IMR-90 (cell line): ENCODE measurements at regions not wholly inside any gene's neighbourhood (a gene's known extent, or its start where the extent isn't known, plus 50 kb on each side); places are given as distances from the start of the nearest gene placed in this dataset.
"Not testable (repeated sequence)": the region's sequence is repeated elsewhere in the genome, so short reads cannot be mapped to it uniquely, and the experiment has no call there.

ENCODE experiments used
- ATAC-seq: fragments of 200-7000 bp; cut with Tn5 transposase; 2 replicates; pipeline ENCODE4 v1.9.1; 2020; ENCODE audit warnings: low read depth, mild to moderate bottlenecking, moderate library complexity
- BruUV-seq: library from RNA; stranded (reverse); fragments of 400-500 nt; replicated peaks from 2 replicates; lab custom pipeline; 2021; lab: Mats Ljungman, UMichigan
- CTCF ChIA-PET: fragments of 300-600 bp; formaldehyde crosslinking; extraction: SDS; loops from one replicate; lab custom pipeline; 2021; ENCODE audit warnings: antibody characterized with exemption; lab: Yijun Ruan, JAX
- POLR2A ChIA-PET: fragments of 300-600 bp; sonication (Branson Sonifier 250); formaldehyde crosslinking; loops from one replicate; lab custom pipeline; 2022; ENCODE audit warnings: antibody characterized with exemption; ENCODE audit not compliant: unreplicated experiment; lab: Charles Lee
- DNase-seq: peaks from one replicate; pipeline ENCODE4 v3.0.0; 2013
- H2AFZ ChIP-seq: replicated peaks from 2 replicates; pipeline ENCODE3; 2013; ENCODE audit warnings: low read length, mild to moderate bottlenecking; ENCODE audit not compliant: poor library complexity
- H2AK5ac ChIP-seq: 2 replicates; pipeline ENCODE4 v1.6.1; 2013; ENCODE audit warnings: low read depth, low read length, inconsistent platforms
- H2AK9ac ChIP-seq: replicated peaks from 2 replicates; pipeline ENCODE3; 2013; ENCODE audit warnings: mild to moderate bottlenecking, low read depth, low read length, moderate library complexity; ENCODE audit not compliant: poor library complexity
- H2BK120ac ChIP-seq: 2 replicates; pipeline ENCODE4 v1.6.1; 2013; ENCODE audit warnings: low read depth, low read length, inconsistent platforms
- H2BK15ac ChIP-seq: 3 replicates; pipeline ENCODE4 v1.6.1; 2013; ENCODE audit warnings: low read depth, low read length, inconsistent platforms
- H2BK20ac ChIP-seq: 2 replicates; pipeline ENCODE4 v1.6.1; 2013; ENCODE audit warnings: low read depth, mild to moderate bottlenecking, inconsistent platforms, low read length, moderate library complexity
- H2BK5ac ChIP-seq: 2 replicates; pipeline ENCODE4 v1.6.1; 2013; ENCODE audit warnings: mild to moderate bottlenecking, low read depth, low read length, inconsistent platforms; ENCODE audit not compliant: poor library complexity, severe bottlenecking
- H3K14ac ChIP-seq: replicated peaks from 2 replicates; pipeline ENCODE4 v1.6.1; 2013; ENCODE audit warnings: low read depth, low read length, inconsistent platforms
- H3K18ac ChIP-seq: 2 replicates; pipeline ENCODE4 v1.6.1; 2013; ENCODE audit warnings: low read depth, low read length, control low read depth
- H3K23ac ChIP-seq: 2 replicates; pipeline ENCODE4 v1.6.1; 2013; ENCODE audit warnings: low read depth, low read length, inconsistent platforms
- H3K27ac ChIP-seq: 2 replicates; pipeline ENCODE4 v1.5.1; 2013; ENCODE audit warnings: mild to moderate bottlenecking, control low read depth, low read length; ENCODE audit not compliant: insufficient read depth
- H3K27me3 ChIP-seq: 2 replicates; pipeline ENCODE4 v1.6.1; 2013; ENCODE audit warnings: low read length; ENCODE audit not compliant: control insufficient read depth, insufficient read depth
- H3K36me3 ChIP-seq: 2 replicates; pipeline ENCODE4 v1.6.1; 2013; ENCODE audit warnings: low read length, mixed read lengths; ENCODE audit not compliant: control insufficient read depth, insufficient read depth
- H3K4ac ChIP-seq: 2 replicates; pipeline ENCODE4 v1.6.1; 2013; ENCODE audit warnings: low read depth, low read length, inconsistent platforms
- H3K4me1 ChIP-seq: 2 replicates; pipeline ENCODE4 v1.6.1; 2013; ENCODE audit warnings: low read length, mixed read lengths; ENCODE audit not compliant: control insufficient read depth, insufficient read depth
- H3K4me2 ChIP-seq: 2 replicates; pipeline ENCODE4 v1.6.1; 2013; ENCODE audit warnings: low read depth, mild to moderate bottlenecking, control low read depth, low read length, moderate library complexity
- H3K4me3 ChIP-seq: 2 replicates; pipeline ENCODE4 v1.5.1; 2013; ENCODE audit warnings: low read depth, mild to moderate bottlenecking, control low read depth, low read length, moderate library complexity; ENCODE audit not compliant: insufficient read depth
- H3K56ac ChIP-seq: 2 replicates; pipeline ENCODE4 v1.6.1; 2013; ENCODE audit warnings: low read length, inconsistent platforms; ENCODE audit not compliant: insufficient read depth; ENCODE audit errors: extremely low read depth
- H3K79me1 ChIP-seq, 2 experiments: 2 replicates each; pipeline ENCODE4 v1.6.1; 2013; ENCODE audit warnings: low read length in 2 of 2, inconsistent platforms in 1 of 2, low read depth in 1 of 2
- H3K9ac ChIP-seq: 2 replicates; pipeline ENCODE4 v1.6.1; 2013; ENCODE audit warnings: low read depth, low read length, control low read depth
- H3K9me1 ChIP-seq: 2 replicates; pipeline ENCODE4 v1.6.1; 2013; ENCODE audit warnings: low read length, inconsistent platforms; ENCODE audit not compliant: insufficient read depth
- H3K9me3 ChIP-seq: 2 replicates; pipeline ENCODE4 v1.6.1; 2013; ENCODE audit warnings: low read length; ENCODE audit not compliant: control insufficient read depth, insufficient read depth
- H4K20me1 ChIP-seq: 2 replicates; pipeline ENCODE4 v1.6.1; 2013; ENCODE audit warnings: low read length, inconsistent platforms; ENCODE audit not compliant: insufficient read depth
- H4K5ac ChIP-seq: 2 replicates; pipeline ENCODE4 v1.6.1; 2013; ENCODE audit warnings: mild to moderate bottlenecking, low read depth, low read length, control low read depth
- H4K8ac ChIP-seq, 2 experiments: 2 replicates each; pipeline ENCODE4 v1.6.1; 2013; ENCODE audit warnings: low read depth in 2 of 2, low read length in 2 of 2, control low read depth in 1 of 2, inconsistent platforms in 1 of 2
- H4K91ac ChIP-seq: 2 replicates; pipeline ENCODE4 v1.6.1; 2013; ENCODE audit warnings: low read depth, low read length, inconsistent platforms; ENCODE audit not compliant: insufficient read depth
- WGBS, 2 experiments: methylation state at CpG; one replicate each; pipeline versions ENCODE4 v1.1.5 to v1.1.7; 2013; ENCODE audit warnings: missing lambda C conversion rate in 2 of 2; ENCODE audit not compliant: insufficient read length in 1 of 2; ENCODE audit errors: extremely low coverage in 2 of 2; 5-methylcytosine and 5-hydroxymethylcytosine counted together
- dilution Hi-C: fragments of 300-500 bp; cut with HindIII; formaldehyde crosslinking; loops from one replicate; pipeline ENCODE4 v1.14.3; 2018; ENCODE audit warnings: low sequenced_read_pairs; ENCODE audit not compliant: unreplicated experiment
- in situ Hi-C: fragments of 300-500 bp; cut with MboI; formaldehyde crosslinking; loops from 3 replicates; pipeline ENCODE4 v1.14.3; 2019; ENCODE audit warnings: low sequenced_read_pairs, inconsistent platforms, mixed read lengths
- intact Hi-C: fragments of 100-400 bp; cut with micrococcal nuclease; formaldehyde crosslinking; loops from 2 replicates; pipeline ENCODE4 v1.10.0; 2022

GRCh38 chr21:7787427-7788078 lies 2733.8 kb upstream of the TPTE start:
- not testable (repeated sequence) for ATAC-seq

DNA sequence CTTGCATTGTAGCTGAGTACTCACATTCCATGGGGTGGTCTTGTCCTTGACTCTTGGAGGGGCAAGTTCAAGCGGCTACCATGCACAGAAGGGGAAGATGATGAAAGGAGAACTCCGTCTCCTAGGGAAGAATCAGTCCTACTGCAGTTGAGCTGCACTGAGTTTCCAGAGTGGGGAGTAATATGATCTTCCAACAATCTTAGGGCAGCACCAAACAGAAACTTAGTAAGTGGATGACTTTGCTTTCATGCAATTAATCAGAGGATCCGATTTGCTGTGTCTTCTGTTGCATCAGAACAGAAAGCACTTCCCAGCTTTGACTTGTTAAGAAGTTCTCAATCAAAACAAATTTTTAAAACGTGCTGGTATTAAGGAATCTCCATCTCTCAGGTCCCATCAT lies 2727.6 kb upstream of the TPTE start:
- H3K56ac ChIP-seq, H3K4me3 ChIP-seq, H3K4ac ChIP-seq, H3K36me3 ChIP-seq, H4K5ac ChIP-seq, BruUV-seq, H2BK5ac ChIP-seq, H3K79me1 ChIP-seq, H2AK5ac ChIP-seq, H3K9ac ChIP-seq, H2BK15ac ChIP-seq, DNase-seq, in situ Hi-C loops, H3K9me3 ChIP-seq, H3K23ac ChIP-seq, H2BK120ac ChIP-seq, H2BK20ac ChIP-seq, intact Hi-C loops, H4K8ac ChIP-seq, dilution Hi-C loops, H3K4me1 ChIP-seq, H3K18ac ChIP-seq, H3K27ac ChIP-seq, H3K14ac ChIP-seq, H3K27me3 ChIP-seq, H4K20me1 ChIP-seq, H2AK9ac ChIP-seq, H4K91ac ChIP-seq, CTCF ChIA-PET, POLR2A ChIA-PET, H3K4me2 ChIP-seq, H3K9me1 ChIP-seq, H2AFZ ChIP-seq: not testable (repeated sequence)
- no CpG with 5 or more reads among the region's 4 CpGs for WGBS, 2 experiments
- ATAC-seq: peak; percentile 79

More at GRCh38 chr21:7787427-7788078, 2733.8 kb upstream of the TPTE start:
- dilution Hi-C loops, H3K36me3 ChIP-seq, H3K4ac ChIP-seq, H3K23ac ChIP-seq, H2BK120ac ChIP-seq, H4K91ac ChIP-seq, H3K9me3 ChIP-seq, H2BK20ac ChIP-seq, H2BK15ac ChIP-seq, DNase-seq, in situ Hi-C loops, BruUV-seq, H3K4me2 ChIP-seq, H2AK5ac ChIP-seq, H2AFZ ChIP-seq, H3K27me3 ChIP-seq, H3K9ac ChIP-seq, H3K18ac ChIP-seq, H3K79me1 ChIP-seq, H2AK9ac ChIP-seq, H3K56ac ChIP-seq, H4K20me1 ChIP-seq, H3K14ac ChIP-seq, H4K5ac ChIP-seq, H3K9me1 ChIP-seq, CTCF ChIA-PET, H3K4me1 ChIP-seq, H3K27ac ChIP-seq, H2BK5ac ChIP-seq, intact Hi-C loops, POLR2A ChIA-PET, H3K4me3 ChIP-seq, H4K8ac ChIP-seq: not testable (repeated sequence)
- WGBS, 2 experiments: no CpG with 5 or more reads among the region's 5 CpGs
